HG02642 (cell line): ENCODE measurements at regions not wholly inside any gene's neighbourhood (a gene's known extent, or its start where the extent isn't known, plus 50 kb on each side); places are given as distances from the start of the nearest gene placed in this dataset.

ENCODE experiments used
- ATAC-seq: cut with Tn5 transposase; IDR thresholded peaks from one replicate; pipeline ENCODE4 v1.9.1; 2021; ENCODE audit warnings: mild to moderate bottlenecking; ENCODE audit not compliant: unreplicated experiment, poor library complexity

GRCh38 chr4:177097291-177097690, 212.4 kb upstream of the NEIL3 start:
- ATAC-seq: no peak

- no peak for ATAC-seq
Measured at GRCh38 chr4:177099211-177099610, 210.5 kb upstream of the NEIL3 start.

- no peak for ATAC-seq
Measured at GRCh38 chr4:177100307-177100706, 209.4 kb upstream of the NEIL3 start.

- ATAC-seq: no peak
Measured at GRCh38 chr4:177103619-177104018, 206.1 kb upstream of the NEIL3 start.

- ATAC-seq: no peak
Measured at GRCh38 chr4:177105536-177105935, 204.1 kb upstream of the NEIL3 start.

- no peak for ATAC-seq
Measured at GRCh38 chr4:177107288-177107921, 202.3 kb upstream of the NEIL3 start.

GRCh38 chr4:177108708-177109107, 201.0 kb upstream of the NEIL3 start:
- ATAC-seq: no peak

- ATAC-seq: no peak
Measured at GRCh38 chr4:177109769-177110168, 199.9 kb upstream of the NEIL3 start.

GRCh38 chr4:177116161-177116560, 193.5 kb upstream of the NEIL3 start:
- no peak for ATAC-seq

GRCh38 chr4:177117256-177117655, 192.4 kb upstream of the NEIL3 start:
- ATAC-seq: no peak

- no peak for ATAC-seq
Measured at GRCh38 chr4:177118596-177118995, 191.1 kb upstream of the NEIL3 start.

GRCh38 chr4:177119021-177119471, 190.6 kb upstream of the NEIL3 start:
- no peak for ATAC-seq

- ATAC-seq: no peak
Measured at GRCh38 chr4:177119691-177120090, 190.0 kb upstream of the NEIL3 start.

- ATAC-seq: no peak
Measured at GRCh38 chr4:177123811-177124210, 185.9 kb upstream of the NEIL3 start.

GRCh38 chr4:177124349-177125064, 185.2 kb upstream of the NEIL3 start:
- no peak for ATAC-seq

- ATAC-seq: no peak
Measured at GRCh38 chr4:177125656-177126055, 184.0 kb upstream of the NEIL3 start.

GRCh38 chr4:177127658-177128057, 182.0 kb upstream of the NEIL3 start:
- ATAC-seq: no peak

GRCh38 chr4:177128306-177128705, 181.4 kb upstream of the NEIL3 start:
- ATAC-seq: no peak

GRCh38 chr4:177131736-177132135, 177.9 kb upstream of the NEIL3 start:
- ATAC-seq: no peak

GRCh38 chr4:177147668-177148067, 162.0 kb upstream of the NEIL3 start:
- ATAC-seq: no peak

GRCh38 chr4:177155454-177155853, 154.2 kb upstream of the NEIL3 start:
- ATAC-seq: no peak

GRCh38 chr4:177159600-177159999, 150.1 kb upstream of the NEIL3 start:
- no peak for ATAC-seq
